ENCODE measurements at regions not wholly inside any gene's neighbourhood (a gene's known extent, or its start where the extent isn't known, plus 50 kb on each side); places are given as distances from the start of the nearest gene placed in this dataset.

GRCh38 chr2:234427081-234428061 lies 69.5 kb downstream of the ARL4C start:
- H3K4me1 ChIP-seq (ENCODE audit: control extremely low read depth in 1 of 4, control insufficient read depth in 4 of 4, insufficient read depth in 4 of 4, low read length in 3 of 4) = peaks cover 7 to 30% (median 27%) of the 10 kb centered on the region in 4 experiments
- H3K27me3 ChIP-seq (replicated peaks in 2 of 5; ENCODE audit: control insufficient read depth in 4 of 5, insufficient read depth in 5 of 5, low read length in 4 of 5) = no peaks in the 10 kb centered on the region
- peak; percentile 37 to 64 (median 62) for DNase-seq
- CTCF ChIA-PET = interaction anchor here (0.9 kb wide), 1 partner anchor 17 kb away, joined by 3 read pairs; no protein-coding TSS in a partner anchor
- no peaks in the 10 kb centered on the region for H3K36me3 ChIP-seq (ENCODE audit: control insufficient read depth in 4 of 4, insufficient read depth in 4 of 4, low read length in 3 of 4)
- H3K4me3 ChIP-seq (ENCODE audit: control insufficient read depth in 1 of 7, extremely low read depth in 1 of 7, insufficient read depth in 4 of 7, low read depth in 2 of 7, low read length in 6 of 7) = no peak overlapping the region
- POLR2A ChIA-PET = interaction anchor here (1.0 kb wide), 1 partner anchor 17 kb away, joined by 4 read pairs; no protein-coding TSS in a partner anchor
- 80% methylated on average over 8 of the region's 15 CpGs for WGBS (ENCODE audit: insufficient coverage)
- no peaks in the 10 kb centered on the region for H3K9me3 ChIP-seq (ENCODE audit: control extremely low read depth in 1 of 5, control insufficient read depth in 4 of 5, insufficient read depth in 2 of 5, low read depth in 1 of 5, low read length in 4 of 5)
- H3K27ac ChIP-seq (ENCODE audit: insufficient read depth in 1 of 2, low read depth in 1 of 2, low read length in 2 of 2, poor library complexity in 1 of 2, severe bottlenecking in 2 of 2) = peak overlapping the region in 1 of 2 experiments; percentile 19

- H3K9me3 ChIP-seq (ENCODE audit: control extremely low read depth in 1 of 5, control insufficient read depth in 4 of 5, insufficient read depth in 2 of 5, low read depth in 1 of 5, low read length in 4 of 5) = no peaks in the 10 kb centered on the region
- ChIA-PET CTCF (interaction anchor here (1.8 kb wide), 1 partner anchor 74 kb away, joined by 5 read pairs; no protein-coding TSS in a partner anchor), POLR2A (interaction anchor here (1.0 kb wide), 1 partner anchor 18 kb away, joined by 4 read pairs; no protein-coding TSS in a partner anchor)
- peaks cover 7 to 30% (median 27%) of the 10 kb centered on the region in 4 experiments for H3K4me1 ChIP-seq (ENCODE audit: control extremely low read depth in 1 of 4, control insufficient read depth in 4 of 4, insufficient read depth in 4 of 4, low read length in 3 of 4)
- peak overlapping the region in 1 of 7 experiments; percentile 8 for H3K4me3 ChIP-seq (ENCODE audit: control insufficient read depth in 1 of 7, extremely low read depth in 1 of 7, insufficient read depth in 4 of 7, low read depth in 2 of 7, low read length in 6 of 7)
- 100% methylated on average over 3 of the region's 4 CpGs for whole genome bisulfite sequencing (ENCODE audit: insufficient coverage)
- H3K36me3 ChIP-seq (ENCODE audit: control insufficient read depth in 4 of 4, insufficient read depth in 4 of 4, low read length in 3 of 4) = no peaks in the 10 kb centered on the region
- H3K27me3 ChIP-seq (replicated peaks in 2 of 5; ENCODE audit: control insufficient read depth in 4 of 5, insufficient read depth in 5 of 5, low read length in 4 of 5) = no peaks in the 10 kb centered on the region
- DNase-seq = no peak
- H3K27ac ChIP-seq (ENCODE audit: insufficient read depth in 1 of 2, low read depth in 1 of 2, low read length in 2 of 2, poor library complexity in 1 of 2, severe bottlenecking in 2 of 2) = peak overlapping the region in 1 of 2 experiments; percentile 19
Measured at GRCh38 chr2:234426616-234427015, 70.3 kb downstream of the ARL4C start.

- WGBS (ENCODE audit: insufficient coverage) = 39% methylated on average over 5 of the region's 8 CpGs
- CTCF ChIA-PET = interaction anchor here (1.8 kb wide), 1 partner anchor 75 kb away, joined by 5 read pairs; no protein-coding TSS in a partner anchor
- DNase-seq = peak; percentile 47 to 90 (median 84)
- Histone ChIP-seq H3K4me1 (ENCODE audit: control extremely low read depth in 1 of 4, control insufficient read depth in 4 of 4, insufficient read depth in 4 of 4, low read length in 3 of 4) (peaks cover 7 to 30% (median 27%) of the 10 kb centered on the region in 4 experiments), H3K36me3 (ENCODE audit: control insufficient read depth in 4 of 4, insufficient read depth in 4 of 4, low read length in 3 of 4) (no peaks in the 10 kb centered on the region), H3K27ac (ENCODE audit: insufficient read depth in 1 of 2, low read depth in 1 of 2, low read length in 2 of 2, poor library complexity in 1 of 2, severe bottlenecking in 2 of 2) (peak overlapping the region in 1 of 2 experiments; percentile 19), H3K4me3 (ENCODE audit: control insufficient read depth in 1 of 7, extremely low read depth in 1 of 7, insufficient read depth in 4 of 7, low read depth in 2 of 7, low read length in 6 of 7) (peak overlapping the region in 1 of 7 experiments; percentile 36), H3K9me3 (ENCODE audit: control extremely low read depth in 1 of 5, control insufficient read depth in 4 of 5, insufficient read depth in 2 of 5, low read depth in 1 of 5, low read length in 4 of 5) (no peaks in the 10 kb centered on the region), H3K27me3 (replicated peaks in 2 of 5; ENCODE audit: control insufficient read depth in 4 of 5, insufficient read depth in 5 of 5, low read length in 4 of 5) (no peaks in the 10 kb centered on the region)
- POLR2A ChIA-PET = interaction anchor here (1.0 kb wide), 1 partner anchor 18 kb away, joined by 4 read pairs; no protein-coding TSS in a partner anchor
Measured at GRCh38 chr2:234425639-234426603, 71.0 kb downstream of the ARL4C start.

- no peak for DNase-seq
- CTCF ChIA-PET = interaction anchor here (1.0 kb wide), 1 partner anchor 9 kb away, joined by 3 read pairs; no protein-coding TSS in a partner anchor
- Histone ChIP-seq H3K4me1 (ENCODE audit: control extremely low read depth in 1 of 4, control insufficient read depth in 4 of 4, insufficient read depth in 4 of 4, low read length in 3 of 4) (peaks cover 7 to 30% (median 27%) of the 10 kb centered on the region in 4 experiments), H3K27me3 (replicated peaks in 2 of 5; ENCODE audit: control insufficient read depth in 4 of 5, insufficient read depth in 5 of 5, low read length in 4 of 5) (no peaks in the 10 kb centered on the region), H3K4me3 (ENCODE audit: control insufficient read depth in 1 of 7, extremely low read depth in 1 of 7, insufficient read depth in 4 of 7, low read depth in 2 of 7, low read length in 6 of 7) (no peak overlapping the region), H3K9me3 (ENCODE audit: control extremely low read depth in 1 of 5, control insufficient read depth in 4 of 5, insufficient read depth in 2 of 5, low read depth in 1 of 5, low read length in 4 of 5) (no peaks in the 10 kb centered on the region), H3K27ac (ENCODE audit: insufficient read depth in 1 of 2, low read depth in 1 of 2, low read length in 2 of 2, poor library complexity in 1 of 2, severe bottlenecking in 2 of 2) (no peak overlapping the region), H3K36me3 (ENCODE audit: control insufficient read depth in 4 of 4, insufficient read depth in 4 of 4, low read length in 3 of 4) (no peaks in the 10 kb centered on the region)
- 100% methylated on average over 2 of the region's 4 CpGs for WGBS (ENCODE audit: insufficient coverage)
- POLR2A ChIA-PET = no interaction called here
Measured at GRCh38 chr2:234423884-234424283, 73.0 kb downstream of the ARL4C start.

GRCh38 chr2:234422981-234423431 lies 73.9 kb downstream of the ARL4C start:
- ChIA-PET CTCF (interaction anchor here (0.9 to 1.5 kb wide), 3 partner anchors 9 to 75 kb away, joined by 3 to 5 read pairs (median 5); no protein-coding TSS in a partner anchor), POLR2A (interaction anchor here (0.7 kb wide), 1 partner anchor 235 kb away, joined by 3 read pairs; no protein-coding TSS in a partner anchor)
- Histone ChIP-seq H3K27me3 (replicated peaks in 2 of 5; ENCODE audit: control insufficient read depth in 4 of 5, insufficient read depth in 5 of 5, low read length in 4 of 5) (peaks cover 0 to 3% (median 0%) of the 10 kb centered on the region in 5 experiments), H3K27ac (ENCODE audit: insufficient read depth in 1 of 2, low read depth in 1 of 2, low read length in 2 of 2, poor library complexity in 1 of 2, severe bottlenecking in 2 of 2) (no peak overlapping the region), H3K4me3 (ENCODE audit: control insufficient read depth in 1 of 7, extremely low read depth in 1 of 7, insufficient read depth in 4 of 7, low read depth in 2 of 7, low read length in 6 of 7) (no peak overlapping the region), H3K9me3 (ENCODE audit: control extremely low read depth in 1 of 5, control insufficient read depth in 4 of 5, insufficient read depth in 2 of 5, low read depth in 1 of 5, low read length in 4 of 5) (peaks cover 0 to 5% (median 0%) of the 10 kb centered on the region in 5 experiments), H3K36me3 (ENCODE audit: control insufficient read depth in 4 of 4, insufficient read depth in 4 of 4, low read length in 3 of 4) (no peaks in the 10 kb centered on the region), H3K4me1 (ENCODE audit: control extremely low read depth in 1 of 4, control insufficient read depth in 4 of 4, insufficient read depth in 4 of 4, low read length in 3 of 4) (peaks cover 7 to 30% (median 26%) of the 10 kb centered on the region in 4 experiments)
- no peak for DNase-seq
- 100% methylated on average over 4 of the region's 8 CpGs for WGBS (ENCODE audit: insufficient coverage)

- peaks cover 4 to 25% (median 22%) of the 10 kb centered on the region in 4 experiments for H3K4me1 ChIP-seq (ENCODE audit: control extremely low read depth in 1 of 4, control insufficient read depth in 4 of 4, insufficient read depth in 4 of 4, low read length in 3 of 4)
- peaks cover 0 to 3% (median 0%) of the 10 kb centered on the region in 5 experiments for H3K27me3 ChIP-seq (replicated peaks in 2 of 5; ENCODE audit: control insufficient read depth in 4 of 5, insufficient read depth in 5 of 5, low read length in 4 of 5)
- DNase-seq = no peak
- H3K9me3 ChIP-seq (ENCODE audit: control extremely low read depth in 1 of 5, control insufficient read depth in 4 of 5, insufficient read depth in 2 of 5, low read depth in 1 of 5, low read length in 4 of 5) = peaks cover 0 to 5% (median 0%) of the 10 kb centered on the region in 5 experiments
- POLR2A ChIA-PET = no interaction called here
- no peak overlapping the region for H3K27ac ChIP-seq (ENCODE audit: insufficient read depth in 1 of 2, low read depth in 1 of 2, low read length in 2 of 2, poor library complexity in 1 of 2, severe bottlenecking in 2 of 2)
- CTCF ChIA-PET = interaction anchor here (0.9 to 1.5 kb wide), 2 partner anchors 10 to 76 kb away, joined by 5 read pairs; no protein-coding TSS in a partner anchor
- H3K36me3 ChIP-seq (ENCODE audit: control insufficient read depth in 4 of 4, insufficient read depth in 4 of 4, low read length in 3 of 4) = no peaks in the 10 kb centered on the region
- H3K4me3 ChIP-seq (ENCODE audit: control insufficient read depth in 1 of 7, extremely low read depth in 1 of 7, insufficient read depth in 4 of 7, low read depth in 2 of 7, low read length in 6 of 7) = no peak overlapping the region
- 93% methylated on average over 3 of the region's 4 CpGs for WGBS (ENCODE audit: insufficient coverage)
Measured at GRCh38 chr2:234422273-234422732, 74.6 kb downstream of the ARL4C start.
